GM12891 (cell line): ENCODE measurements at regions not wholly inside any gene's neighbourhood (a gene's known extent, or its start where the extent isn't known, plus 50 kb on each side); places are given as distances from the start of the nearest gene placed in this dataset.

Experiments
- PAX5 ChIP-seq: IDR thresholded peaks from 2 replicates; pipeline ENCODE4 v1.6.1; 2011; ENCODE audit warnings: low read length, moderate library complexity, mild to moderate bottlenecking; ENCODE audit not compliant: insufficient read depth, severe bottlenecking
- POLR2A ChIP-seq: IDR thresholded peaks from 2 replicates; pipeline ENCODE4 v1.6.1; 2011; ENCODE audit warnings: low read depth, low read length, control low read depth
- POLR2AphosphoS5 ChIP-seq: IDR thresholded peaks from 2 replicates; pipeline ENCODE4 v1.6.1; 2011; ENCODE audit warnings: low read depth, low read length, control low read depth
- POU2F2 ChIP-seq: IDR thresholded peaks from 2 replicates; pipeline ENCODE4 v1.6.1; 2011; ENCODE audit warnings: low read depth, mild to moderate bottlenecking, control low read depth, low read length, moderate library complexity
- SPI1 ChIP-seq: IDR thresholded peaks from 2 replicates; pipeline ENCODE4 v1.6.1; 2011; ENCODE audit warnings: low read depth, low read length, control low read depth
- TAF1 ChIP-seq: IDR thresholded peaks from 2 replicates; pipeline ENCODE4 v1.6.1; 2011; ENCODE audit warnings: low read depth, low read length, control low read depth

DNA sequence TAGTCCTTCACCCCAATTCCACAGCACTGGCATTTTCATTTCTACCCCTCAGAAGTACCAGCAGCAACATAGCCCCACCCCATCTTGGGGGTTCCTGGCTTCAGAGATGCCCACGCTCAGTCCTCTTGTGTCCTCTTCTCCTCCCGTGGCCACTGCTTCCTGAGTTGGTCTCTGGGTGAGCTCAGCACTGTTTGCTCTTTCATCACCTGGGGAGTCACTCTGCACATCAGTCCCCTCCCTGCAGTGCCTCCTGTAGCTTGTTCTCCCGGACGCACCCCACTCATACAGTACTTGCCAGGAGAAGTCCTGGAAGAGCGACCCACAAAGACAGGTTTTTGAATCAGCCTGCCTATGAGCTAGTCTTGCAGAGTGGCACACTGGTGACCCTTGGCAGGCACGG is 63.8 kb downstream of the GSC start:
- TF ChIP-seq SPI1 (no peak), POLR2A (no peak), POLR2AphosphoS5 (no peak), POU2F2 (no peak), PAX5 (no peak), TAF1 (no peak)
